ENCODE measurements at regions not wholly inside any gene's neighbourhood (a gene's known extent, or its start where the extent isn't known, plus 50 kb on each side); places are given as distances from the start of the nearest gene placed in this dataset.

DNA sequence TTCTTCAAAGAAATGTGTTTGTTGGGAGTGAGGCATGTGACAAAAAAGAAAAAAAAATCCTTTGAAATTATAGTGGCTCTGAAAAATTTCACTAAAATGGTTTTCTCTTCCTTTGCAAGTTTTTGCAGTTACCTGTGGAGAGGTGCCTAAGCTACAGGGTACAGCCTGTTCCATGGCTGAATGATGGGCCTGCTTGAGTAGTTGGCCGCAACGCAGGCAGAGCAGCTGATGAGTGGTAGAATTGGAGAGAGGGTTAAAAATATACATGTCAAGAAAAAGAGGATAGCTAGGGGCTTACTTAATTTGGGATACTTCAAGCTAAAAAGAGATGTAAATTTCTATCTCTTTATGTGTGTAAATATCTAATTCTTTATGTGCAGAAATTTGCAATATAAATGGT, 629.1 kb upstream of the SLC10A2 start:
- H3K4me1 ChIP-seq (ENCODE audit: control insufficient read depth in 3 of 3, insufficient read depth in 2 of 3, low read depth in 1 of 3, low read length in 2 of 3): no peaks in the 10 kb centered on the region
- FAIRE-seq: no peak
- no peaks in the 10 kb centered on the region for H3K36me3 ChIP-seq (ENCODE audit: control insufficient read depth in 3 of 3, insufficient read depth in 2 of 3, low read depth in 1 of 3, low read length in 3 of 3)
- H3K27me3 ChIP-seq (ENCODE audit: control insufficient read depth in 3 of 3, insufficient read depth in 3 of 3, low read length in 3 of 3): no peaks in the 10 kb centered on the region
- no peaks in the 10 kb centered on the region for H3K9me3 ChIP-seq (ENCODE audit: control insufficient read depth in 2 of 2, insufficient read depth in 1 of 2, low read depth in 1 of 2, low read length in 1 of 2)
- H3K4me3 ChIP-seq (ENCODE audit: low read depth in 1 of 3, low read length in 3 of 3): no peak overlapping the region
- whole genome bisulfite sequencing, 3 donors: 92 to 98% (median 97%) methylated on average over 2 of the region's 2 CpGs
- H3K27ac ChIP-seq (ENCODE audit: low read depth in 1 of 3, low read length in 2 of 3): no peak overlapping the region
- no peak for DNase-seq

DNA sequence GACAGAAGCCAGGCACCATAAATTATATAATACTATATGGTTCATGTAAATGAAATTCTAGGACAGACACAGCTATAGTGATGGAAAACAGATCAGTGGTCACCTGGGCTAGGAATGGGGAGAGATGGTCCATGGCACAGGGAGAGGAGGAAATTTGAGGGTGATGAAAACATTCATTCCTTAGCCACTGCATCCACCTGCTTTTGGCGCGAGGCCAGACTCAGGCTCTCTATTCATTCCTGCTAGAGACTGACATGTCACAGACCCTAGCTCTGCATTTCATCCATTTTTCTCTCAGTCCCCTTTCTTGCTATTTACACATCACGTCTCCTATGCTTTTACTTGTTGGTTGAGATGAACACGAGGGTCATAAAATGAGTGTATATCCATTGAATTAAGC, 628.3 kb upstream of the SLC10A2 start:
- Histone ChIP-seq H3K27me3 (ENCODE audit: control insufficient read depth in 3 of 3, insufficient read depth in 3 of 3, low read length in 3 of 3) (no peaks in the 10 kb centered on the region), H3K36me3 (ENCODE audit: control insufficient read depth in 3 of 3, insufficient read depth in 2 of 3, low read depth in 1 of 3, low read length in 3 of 3) (no peaks in the 10 kb centered on the region), H3K4me3 (ENCODE audit: low read depth in 1 of 3, low read length in 3 of 3) (no peak overlapping the region), H3K27ac (ENCODE audit: low read depth in 1 of 3, low read length in 2 of 3) (no peak overlapping the region), H3K9me3 (ENCODE audit: control insufficient read depth in 2 of 2, insufficient read depth in 1 of 2, low read depth in 1 of 2, low read length in 1 of 2) (no peaks in the 10 kb centered on the region), H3K4me1 (ENCODE audit: control insufficient read depth in 3 of 3, insufficient read depth in 2 of 3, low read depth in 1 of 3, low read length in 2 of 3) (no peaks in the 10 kb centered on the region)
- WGBS, 3 donors: 70 to 82% (median 75%) methylated on average over 4 of the region's 4 CpGs
- FAIRE-seq (no peak), DNase-seq (no peak)

DNA sequence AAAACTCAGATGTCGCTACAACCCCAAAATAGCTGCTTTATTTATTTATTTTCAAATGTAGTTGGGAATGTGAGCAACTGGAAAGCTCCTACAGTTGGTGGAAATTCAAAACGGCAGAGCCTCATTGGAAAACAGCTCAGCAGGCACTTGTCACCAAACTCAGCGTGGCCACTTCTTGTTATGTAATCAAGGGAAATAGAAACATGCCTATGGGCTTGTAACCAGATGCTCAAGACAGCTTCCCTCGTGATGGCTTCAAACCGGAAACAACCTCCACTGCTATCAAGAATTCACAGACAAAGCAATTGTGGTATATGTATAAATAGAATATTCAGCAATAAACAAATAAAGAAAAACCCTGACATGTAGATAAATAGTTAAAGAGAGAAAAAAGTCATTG, 627.8 kb upstream of the SLC10A2 start:
- H3K4me3 ChIP-seq (ENCODE audit: low read depth in 1 of 3, low read length in 3 of 3): no peak overlapping the region
- H3K27ac ChIP-seq (ENCODE audit: low read depth in 1 of 3, low read length in 2 of 3): no peak overlapping the region
- H3K4me1 ChIP-seq (ENCODE audit: control insufficient read depth in 3 of 3, insufficient read depth in 2 of 3, low read depth in 1 of 3, low read length in 2 of 3): no peaks in the 10 kb centered on the region
- DNase-seq (no peak), FAIRE-seq (no peak)
- no peaks in the 10 kb centered on the region for H3K36me3 ChIP-seq (ENCODE audit: control insufficient read depth in 3 of 3, insufficient read depth in 2 of 3, low read depth in 1 of 3, low read length in 3 of 3)
- no peaks in the 10 kb centered on the region for H3K27me3 ChIP-seq (ENCODE audit: control insufficient read depth in 3 of 3, insufficient read depth in 3 of 3, low read length in 3 of 3)
- H3K9me3 ChIP-seq (ENCODE audit: control insufficient read depth in 2 of 2, insufficient read depth in 1 of 2, low read depth in 1 of 2, low read length in 1 of 2): no peaks in the 10 kb centered on the region
- 36 to 53% (median 50%) methylated on average over 5 of the region's 5 CpGs for WGBS, 3 donors

DNA sequence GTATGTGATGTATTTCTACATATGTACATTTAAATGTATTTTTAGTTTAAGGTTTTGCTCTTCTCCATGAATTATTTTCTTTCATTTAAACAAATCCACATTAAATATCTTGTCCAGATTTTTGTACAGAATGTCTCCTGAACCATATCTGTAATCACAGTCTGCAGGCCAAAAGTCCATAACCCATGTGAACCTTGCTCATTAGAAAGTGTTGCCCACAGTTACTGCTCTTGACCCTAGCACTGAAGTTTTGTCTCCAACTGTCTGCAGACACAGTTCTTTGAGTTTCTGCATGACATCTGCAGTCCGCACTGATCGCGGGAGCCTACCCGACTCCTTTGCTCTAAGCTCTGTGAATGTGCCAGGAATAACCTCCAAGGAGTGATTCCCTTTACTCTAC, 626.2 kb upstream of the SLC10A2 start:
- 91 to 98% (median 93%) methylated on average over 4 of the region's 4 CpGs for WGBS, 3 donors
- Histone ChIP-seq H3K36me3 (ENCODE audit: control insufficient read depth in 3 of 3, insufficient read depth in 2 of 3, low read depth in 1 of 3, low read length in 3 of 3) (no peaks in the 10 kb centered on the region), H3K4me1 (ENCODE audit: control insufficient read depth in 3 of 3, insufficient read depth in 2 of 3, low read depth in 1 of 3, low read length in 2 of 3) (no peaks in the 10 kb centered on the region), H3K9me3 (ENCODE audit: control insufficient read depth in 2 of 2, insufficient read depth in 1 of 2, low read depth in 1 of 2, low read length in 1 of 2) (no peaks in the 10 kb centered on the region), H3K27ac (ENCODE audit: low read depth in 1 of 3, low read length in 2 of 3) (no peak overlapping the region), H3K4me3 (ENCODE audit: low read depth in 1 of 3, low read length in 3 of 3) (no peak overlapping the region), H3K27me3 (ENCODE audit: control insufficient read depth in 3 of 3, insufficient read depth in 3 of 3, low read length in 3 of 3) (no peaks in the 10 kb centered on the region)
- DNase-seq: peak in 1 of 2 donors; percentile 33
- FAIRE-seq: no peak

DNA sequence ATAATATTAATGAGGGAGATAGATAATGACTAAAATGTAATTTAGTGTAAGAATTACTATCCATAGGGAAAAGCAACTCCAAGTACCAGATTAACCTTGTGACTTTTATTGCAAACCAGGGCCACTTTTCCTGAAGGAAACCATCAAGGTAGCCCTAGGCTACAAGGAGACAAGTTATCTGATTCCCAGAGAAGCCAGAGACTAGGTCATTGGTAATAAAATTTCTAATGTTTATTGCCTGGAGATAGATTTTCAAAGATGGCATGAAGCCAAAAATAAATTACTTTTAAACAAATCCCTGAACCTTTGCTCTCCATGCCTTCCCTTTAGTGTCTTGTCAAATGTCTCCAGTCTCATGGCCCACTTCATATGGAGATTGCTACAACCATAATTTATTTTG, 610.1 kb upstream of the SLC10A2 start:
- H3K27ac ChIP-seq (ENCODE audit: low read depth in 1 of 3, low read length in 2 of 3): no peak overlapping the region
- FAIRE-seq: no peak
- no peaks in the 10 kb centered on the region for H3K36me3 ChIP-seq (ENCODE audit: control insufficient read depth in 3 of 3, insufficient read depth in 2 of 3, low read depth in 1 of 3, low read length in 3 of 3)
- peaks cover 0 to 3% (median 0%) of the 10 kb centered on the region in 3 donors for H3K4me1 ChIP-seq (ENCODE audit: control insufficient read depth in 3 of 3, insufficient read depth in 2 of 3, low read depth in 1 of 3, low read length in 2 of 3)
- H3K4me3 ChIP-seq (ENCODE audit: low read depth in 1 of 3, low read length in 3 of 3): no peak overlapping the region
- no peaks in the 10 kb centered on the region for H3K9me3 ChIP-seq (ENCODE audit: control insufficient read depth in 2 of 2, insufficient read depth in 1 of 2, low read depth in 1 of 2, low read length in 1 of 2)
- DNase-seq: peak; percentile 23 to 75
- H3K27me3 ChIP-seq (ENCODE audit: control insufficient read depth in 3 of 3, insufficient read depth in 3 of 3, low read length in 3 of 3): no peaks in the 10 kb centered on the region

DNA sequence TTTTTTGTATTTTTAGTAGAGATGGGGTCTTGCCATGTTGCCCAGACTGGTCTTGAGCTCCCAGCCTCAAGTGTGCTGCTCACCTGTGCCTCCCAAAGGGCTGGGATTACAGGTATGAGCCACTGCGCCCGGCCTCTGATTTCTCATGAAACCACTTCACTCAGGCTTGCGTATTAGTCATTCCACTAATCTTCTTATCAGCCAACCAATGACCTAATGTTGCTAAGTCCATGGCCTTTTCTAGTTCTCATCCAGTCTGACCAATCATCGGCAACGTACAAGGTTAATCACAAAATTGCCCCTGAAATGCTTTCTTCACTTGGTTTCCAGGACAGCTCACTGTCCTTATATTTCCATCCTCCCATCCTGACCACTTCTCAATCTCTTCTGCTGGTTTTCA, 605.3 kb upstream of the SLC10A2 start:
- peak; percentile 8 to 73 for DNase-seq
- H3K27me3 ChIP-seq (ENCODE audit: control insufficient read depth in 3 of 3, insufficient read depth in 3 of 3, low read length in 3 of 3): no peaks in the 10 kb centered on the region
- H3K4me3 ChIP-seq (ENCODE audit: low read depth in 1 of 3, low read length in 3 of 3): no peak overlapping the region
- FAIRE-seq: no peak
- H3K36me3 ChIP-seq (ENCODE audit: control insufficient read depth in 3 of 3, insufficient read depth in 2 of 3, low read depth in 1 of 3, low read length in 3 of 3): no peaks in the 10 kb centered on the region
- H3K4me1 ChIP-seq (ENCODE audit: control insufficient read depth in 3 of 3, insufficient read depth in 2 of 3, low read depth in 1 of 3, low read length in 2 of 3): peaks cover 0 to 3% (median 0%) of the 10 kb centered on the region in 3 donors
- no peak overlapping the region for H3K27ac ChIP-seq (ENCODE audit: low read depth in 1 of 3, low read length in 2 of 3)
- WGBS, 3 donors: 60 to 84% (median 68%) methylated on average over 5 of the region's 5 CpGs
- no peaks in the 10 kb centered on the region for H3K9me3 ChIP-seq (ENCODE audit: control insufficient read depth in 2 of 2, insufficient read depth in 1 of 2, low read depth in 1 of 2, low read length in 1 of 2)

DNA sequence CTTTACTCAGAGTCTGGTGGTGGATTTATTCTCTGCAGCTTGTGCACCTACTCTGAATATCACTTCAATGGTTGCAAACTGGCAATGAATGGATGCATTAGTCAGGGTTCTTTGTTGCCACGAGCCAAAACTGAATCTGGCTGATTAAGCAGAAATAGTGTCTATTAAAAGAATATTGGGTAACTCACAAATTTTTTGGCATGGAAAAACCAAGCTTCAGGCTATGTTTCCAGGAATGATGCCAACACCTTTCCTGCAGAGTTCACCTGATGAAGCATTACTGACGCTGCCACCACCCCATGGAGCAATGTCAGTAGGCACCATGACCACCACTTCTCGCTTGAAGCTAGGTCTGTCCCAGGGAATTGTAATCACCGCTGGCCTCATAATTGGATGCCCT, 597.8 kb upstream of the SLC10A2 start:
- Histone ChIP-seq H3K4me3 (ENCODE audit: low read depth in 1 of 3, low read length in 3 of 3) (no peak overlapping the region), H3K9me3 (ENCODE audit: control insufficient read depth in 2 of 2, insufficient read depth in 1 of 2, low read depth in 1 of 2, low read length in 1 of 2) (peaks cover 0 to 5% of the 10 kb centered on the region in 2 donors), H3K36me3 (ENCODE audit: control insufficient read depth in 3 of 3, insufficient read depth in 2 of 3, low read depth in 1 of 3, low read length in 3 of 3) (no peaks in the 10 kb centered on the region), H3K27me3 (ENCODE audit: control insufficient read depth in 3 of 3, insufficient read depth in 3 of 3, low read length in 3 of 3) (no peaks in the 10 kb centered on the region), H3K4me1 (ENCODE audit: control insufficient read depth in 3 of 3, insufficient read depth in 2 of 3, low read depth in 1 of 3, low read length in 2 of 3) (no peaks in the 10 kb centered on the region), H3K27ac (ENCODE audit: low read depth in 1 of 3, low read length in 2 of 3) (no peak overlapping the region)
- no peak for DNase-seq
- FAIRE-seq: no peak
- WGBS, 3 donors: 87 to 89% (median 87%) methylated on average over 4 of the region's 4 CpGs

DNA sequence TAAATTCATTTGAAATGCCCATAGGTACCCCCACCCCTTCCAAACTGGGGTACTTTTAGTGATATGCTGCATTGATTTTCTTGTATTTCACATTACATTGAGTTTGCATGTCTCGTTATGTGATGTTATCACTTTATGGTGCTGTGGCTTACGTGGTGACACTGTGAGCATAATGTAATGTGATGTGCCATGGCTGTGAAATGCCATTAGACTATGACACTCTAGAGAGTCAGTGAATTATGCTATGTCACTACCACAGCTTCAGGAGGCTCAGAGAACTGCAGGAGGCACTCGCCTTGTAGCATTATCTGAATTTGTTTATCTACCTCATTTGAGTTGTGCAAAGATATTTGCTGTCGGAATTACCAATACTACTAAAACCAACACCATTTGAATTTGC, 590.1 kb upstream of the SLC10A2 start:
- FAIRE-seq: no peak

DNA sequence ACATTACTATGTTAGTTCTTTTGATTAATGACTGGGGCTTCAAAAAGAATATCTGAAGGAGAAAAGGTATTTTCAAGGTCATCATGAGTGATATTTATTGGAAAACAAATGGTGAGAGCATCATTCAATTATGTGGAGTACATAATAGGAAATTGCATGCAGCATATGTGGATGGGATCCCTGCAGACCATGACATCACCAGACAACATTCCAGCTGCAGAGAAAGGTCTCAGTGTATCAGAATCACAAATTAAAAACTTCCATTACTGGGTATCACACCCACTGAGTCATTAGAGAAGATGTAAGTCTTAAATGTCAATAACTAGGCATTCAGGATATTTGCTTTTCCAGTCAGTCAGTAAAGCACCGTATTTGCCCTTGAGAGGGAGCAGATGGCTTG, 574.4 kb upstream of the SLC10A2 start:
- H3K36me3 ChIP-seq (ENCODE audit: control insufficient read depth in 3 of 3, insufficient read depth in 2 of 3, low read depth in 1 of 3, low read length in 3 of 3): no peaks in the 10 kb centered on the region
- H3K27me3 ChIP-seq (ENCODE audit: control insufficient read depth in 3 of 3, insufficient read depth in 3 of 3, low read length in 3 of 3): no peaks in the 10 kb centered on the region
- 29 to 59% (median 50%) methylated on average over 1 of the region's 1 CpG for WGBS, 3 donors
- H3K4me3 ChIP-seq (ENCODE audit: low read depth in 1 of 3, low read length in 3 of 3): no peak overlapping the region
- no peaks in the 10 kb centered on the region for H3K4me1 ChIP-seq (ENCODE audit: control insufficient read depth in 3 of 3, insufficient read depth in 2 of 3, low read depth in 1 of 3, low read length in 2 of 3)
- no peak for FAIRE-seq
- H3K9me3 ChIP-seq (ENCODE audit: control insufficient read depth in 2 of 2, insufficient read depth in 1 of 2, low read depth in 1 of 2, low read length in 1 of 2): no peaks in the 10 kb centered on the region
- DNase-seq: no peak
- no peak overlapping the region for H3K27ac ChIP-seq (ENCODE audit: low read depth in 1 of 3, low read length in 2 of 3)

More for the DNA sequence above, 590.1 kb upstream of the SLC10A2 start:
- Histone ChIP-seq H3K27me3 (ENCODE audit: control insufficient read depth in 3 of 3, insufficient read depth in 3 of 3, low read length in 3 of 3) (no peaks in the 10 kb centered on the region), H3K4me3 (ENCODE audit: low read depth in 1 of 3, low read length in 3 of 3) (no peak overlapping the region), H3K4me1 (ENCODE audit: control insufficient read depth in 3 of 3, insufficient read depth in 2 of 3, low read depth in 1 of 3, low read length in 2 of 3) (no peaks in the 10 kb centered on the region), H3K9me3 (ENCODE audit: control insufficient read depth in 2 of 2, insufficient read depth in 1 of 2, low read depth in 1 of 2, low read length in 1 of 2) (no peaks in the 10 kb centered on the region), H3K27ac (ENCODE audit: low read depth in 1 of 3, low read length in 2 of 3) (no peak overlapping the region), H3K36me3 (ENCODE audit: control insufficient read depth in 3 of 3, insufficient read depth in 2 of 3, low read depth in 1 of 3, low read length in 3 of 3) (no peaks in the 10 kb centered on the region)
- DNase-seq: no peak
- WGBS, 3 donors: 72 to 80% (median 77%) methylated on average over 4 of the region's 4 CpGs
